Glutamatergic neuron (in vitro differentiated cells): ENCODE measurements at regions not wholly inside any gene's neighbourhood (a gene's known extent, or its start where the extent isn't known, plus 50 kb on each side); places are given as distances from the start of the nearest gene placed in this dataset.

Experiments used
- DNase-seq: peaks from one replicate; pipeline ENCODE4 v3.0.0; 2022
- H3K27ac Mint-ChIP-seq: one replicate; pipeline ENCODE4 v1.8.0; 2020; ENCODE audit warnings: mild to moderate bottlenecking, mixed read lengths, inconsistent platforms; ENCODE audit not compliant: unreplicated experiment
- H3K27me3 Mint-ChIP-seq: one replicate; pipeline ENCODE4 v1.8.0; 2020; ENCODE audit warnings: mild to moderate bottlenecking, moderate library complexity, mixed read lengths, inconsistent platforms; ENCODE audit not compliant: unreplicated experiment
- H3K36me3 Mint-ChIP-seq: one replicate; pipeline ENCODE4 v1.8.0; 2020; ENCODE audit warnings: mild to moderate bottlenecking, mixed read lengths, inconsistent platforms; ENCODE audit not compliant: unreplicated experiment
- H3K4me1 Mint-ChIP-seq: one replicate; pipeline ENCODE4 v1.8.0; 2020; ENCODE audit warnings: mild to moderate bottlenecking, low read depth, mixed read lengths, inconsistent platforms; ENCODE audit not compliant: unreplicated experiment
- H3K4me3 Mint-ChIP-seq: one replicate; pipeline ENCODE4 v1.8.0; 2020; ENCODE audit warnings: mild to moderate bottlenecking, mixed read lengths, inconsistent platforms; ENCODE audit not compliant: unreplicated experiment
- H3K9me3 Mint-ChIP-seq: one replicate; pipeline ENCODE4 v1.8.0; 2020; ENCODE audit warnings: mild to moderate bottlenecking, moderate library complexity, mixed read lengths, inconsistent platforms; ENCODE audit not compliant: unreplicated experiment
- CTCF ChIP-seq: fragments of 200-600 bp; sonication (generic); IDR thresholded peaks from one replicate; pipeline ENCODE4 v1.5.0; 2021; ENCODE audit not compliant: partially characterized antibody, unreplicated experiment

- DNase-seq: peak; percentile 71
- Mint-ChIP-seq H3K4me3 (peak overlapping the region; percentile 2), H3K27me3 (no peaks in the 10 kb centered on the region), H3K27ac (no peak overlapping the region), H3K9me3 (peaks cover 3% of the 10 kb centered on the region), H3K4me1 (peaks cover 11% of the 10 kb centered on the region), H3K36me3 (no peaks in the 10 kb centered on the region)
- peak; percentile 95 for TF ChIP-seq CTCF
These were observed 492.4 kb downstream of the PLCL1 start for GRCh38 chr2:198296665-198297308.

- H3K36me3 Mint-ChIP-seq: no peaks in the 10 kb centered on the region
- H3K27me3 Mint-ChIP-seq: no peaks in the 10 kb centered on the region
- no peak for TF ChIP-seq CTCF
- H3K27ac Mint-ChIP-seq: no peak overlapping the region
- no peak overlapping the region for H3K4me3 Mint-ChIP-seq
- DNase-seq: no peak
- peaks cover 11% of the 10 kb centered on the region for H3K4me1 Mint-ChIP-seq
- H3K9me3 Mint-ChIP-seq: peaks cover 3% of the 10 kb centered on the region
These were observed 488.9 kb downstream of the PLCL1 start for GRCh38 chr2:198293281-198293680.

GRCh38 chr2:198289811-198290210 lies 485.4 kb downstream of the PLCL1 start:
- H3K4me3 Mint-ChIP-seq: no peak overlapping the region
- DNase-seq: no peak
- H3K4me1 Mint-ChIP-seq: peaks cover 3% of the 10 kb centered on the region
- no peaks in the 10 kb centered on the region for H3K36me3 Mint-ChIP-seq
- peaks cover 3% of the 10 kb centered on the region for H3K9me3 Mint-ChIP-seq
- TF ChIP-seq CTCF: no peak
- no peaks in the 10 kb centered on the region for H3K27me3 Mint-ChIP-seq
- H3K27ac Mint-ChIP-seq: no peak overlapping the region

GRCh38 chr2:198287706-198288105 lies 483.3 kb downstream of the PLCL1 start:
- Mint-ChIP-seq H3K4me3 (no peak overlapping the region), H3K27me3 (no peaks in the 10 kb centered on the region), H3K27ac (no peak overlapping the region), H3K9me3 (peaks cover 1% of the 10 kb centered on the region), H3K36me3 (no peaks in the 10 kb centered on the region), H3K4me1 (no peaks in the 10 kb centered on the region)
- no peak for DNase-seq
- no peak for TF ChIP-seq CTCF

- no peak overlapping the region for H3K4me3 Mint-ChIP-seq
- no peak for TF ChIP-seq CTCF
- peaks cover 2% of the 10 kb centered on the region for H3K27me3 Mint-ChIP-seq
- H3K36me3 Mint-ChIP-seq: no peaks in the 10 kb centered on the region
- peaks cover 1% of the 10 kb centered on the region for H3K9me3 Mint-ChIP-seq
- no peaks in the 10 kb centered on the region for H3K4me1 Mint-ChIP-seq
- DNase-seq: no peak
- H3K27ac Mint-ChIP-seq: no peak overlapping the region
These were observed 480.8 kb downstream of the PLCL1 start for GRCh38 chr2:198285216-198285615.
